Colonic mucosa (tissue), 4 donors: ENCODE measurements at regions not wholly inside any gene's neighbourhood (a gene's known extent, or its start where the extent isn't known, plus 50 kb on each side); places are given as distances from the start of the nearest gene placed in this dataset.

Experiments used
- DNase-seq: peaks from one replicate; pipeline ENCODE4 v3.0.0-alpha.2; 2020
- H3K27ac ChIP-seq: fragments of 200-600 bp; one replicate; pipeline ENCODE4 v1.8.0; 2021
- H3K27me3 ChIP-seq: fragments of 200-600 bp; one replicate; pipeline ENCODE4 v1.8.0; 2021
- H3K36me3 ChIP-seq: fragments of 200-600 bp; one replicate; pipeline ENCODE4 v1.8.0; 2021
- H3K4me1 ChIP-seq: fragments of 200-600 bp; one replicate; pipeline ENCODE4 v1.8.0; 2021; ENCODE audit warnings: mild to moderate bottlenecking
- H3K4me3 ChIP-seq: fragments of 200-600 bp; one replicate; pipeline ENCODE4 v1.8.0; 2021
- H3K9ac ChIP-seq, 2 donors: one replicate each; pipeline ENCODE4 v1.7.0; 2013; ENCODE audit warnings: control low read depth in 2 of 2, low read depth in 2 of 2, low read length in 2 of 2
- H3K9me3 ChIP-seq: fragments of 200-600 bp; one replicate; pipeline ENCODE4 v1.8.0; 2021
- intact Hi-C: fragments of 100-400 bp; cut with DNase I; formaldehyde crosslinking; loops from one replicate; pipeline ENCODE4 v1.14.1; 2022
- TF ChIP-seq, protein P1 (sequence below): fragments of 200-600 bp; IDR thresholded peaks from one replicate; pipeline ENCODE4 v1.8.0; 2022; ENCODE audit warnings: antibody characterized with exemption, mild to moderate bottlenecking
- donor health status: healthy.
- donor health status: DM: no; HTN: no; CAD: no.
- donor health status: DM: no; HTN: no; CAD: no.

DNA sequence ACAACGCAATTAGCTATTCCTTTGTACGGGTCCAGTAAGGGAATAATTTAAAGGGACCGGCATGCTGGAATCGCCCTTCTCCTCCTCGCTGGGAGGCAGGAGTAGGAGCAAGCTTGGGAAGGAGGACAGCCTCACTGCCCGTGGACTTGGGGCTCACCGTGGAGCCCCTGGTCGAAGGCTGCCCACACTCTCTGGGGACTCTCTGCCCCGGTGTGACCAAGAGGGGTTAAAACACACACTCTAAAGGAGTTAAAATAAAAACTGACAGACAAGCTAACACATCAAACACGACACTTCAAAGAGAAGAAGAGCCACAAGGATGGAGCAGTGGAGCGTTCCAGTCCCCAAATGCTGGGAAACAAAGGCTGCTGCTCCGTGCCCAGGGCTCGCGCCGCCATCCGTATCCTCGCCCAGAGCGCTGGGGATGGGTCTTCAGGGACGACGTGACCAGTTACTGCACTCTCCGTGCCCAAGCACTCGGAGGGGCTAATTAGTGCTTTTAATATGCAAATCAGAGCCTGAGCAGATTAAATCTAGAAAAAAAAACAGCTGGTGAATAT, 123.3 kb downstream of the PAPOLA start:
- Histone ChIP-seq H3K9me3 (no peaks in the 10 kb centered on the region), H3K4me3 (no peak overlapping the region), H3K36me3 (no peaks in the 10 kb centered on the region), H3K27me3 (no peaks in the 10 kb centered on the region), H3K9ac (no peak overlapping the region), H3K4me1 (no peaks in the 10 kb centered on the region), H3K27ac (no peak overlapping the region)
- TF ChIP-seq, protein P1, sequence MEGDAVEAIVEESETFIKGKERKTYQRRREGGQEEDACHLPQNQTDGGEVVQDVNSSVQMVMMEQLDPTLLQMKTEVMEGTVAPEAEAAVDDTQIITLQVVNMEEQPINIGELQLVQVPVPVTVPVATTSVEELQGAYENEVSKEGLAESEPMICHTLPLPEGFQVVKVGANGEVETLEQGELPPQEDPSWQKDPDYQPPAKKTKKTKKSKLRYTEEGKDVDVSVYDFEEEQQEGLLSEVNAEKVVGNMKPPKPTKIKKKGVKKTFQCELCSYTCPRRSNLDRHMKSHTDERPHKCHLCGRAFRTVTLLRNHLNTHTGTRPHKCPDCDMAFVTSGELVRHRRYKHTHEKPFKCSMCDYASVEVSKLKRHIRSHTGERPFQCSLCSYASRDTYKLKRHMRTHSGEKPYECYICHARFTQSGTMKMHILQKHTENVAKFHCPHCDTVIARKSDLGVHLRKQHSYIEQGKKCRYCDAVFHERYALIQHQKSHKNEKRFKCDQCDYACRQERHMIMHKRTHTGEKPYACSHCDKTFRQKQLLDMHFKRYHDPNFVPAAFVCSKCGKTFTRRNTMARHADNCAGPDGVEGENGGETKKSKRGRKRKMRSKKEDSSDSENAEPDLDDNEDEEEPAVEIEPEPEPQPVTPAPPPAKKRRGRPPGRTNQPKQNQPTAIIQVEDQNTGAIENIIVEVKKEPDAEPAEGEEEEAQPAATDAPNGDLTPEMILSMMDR = no peak
- intact Hi-C loops = no loop called here
- DNase-seq = no peak

DNA sequence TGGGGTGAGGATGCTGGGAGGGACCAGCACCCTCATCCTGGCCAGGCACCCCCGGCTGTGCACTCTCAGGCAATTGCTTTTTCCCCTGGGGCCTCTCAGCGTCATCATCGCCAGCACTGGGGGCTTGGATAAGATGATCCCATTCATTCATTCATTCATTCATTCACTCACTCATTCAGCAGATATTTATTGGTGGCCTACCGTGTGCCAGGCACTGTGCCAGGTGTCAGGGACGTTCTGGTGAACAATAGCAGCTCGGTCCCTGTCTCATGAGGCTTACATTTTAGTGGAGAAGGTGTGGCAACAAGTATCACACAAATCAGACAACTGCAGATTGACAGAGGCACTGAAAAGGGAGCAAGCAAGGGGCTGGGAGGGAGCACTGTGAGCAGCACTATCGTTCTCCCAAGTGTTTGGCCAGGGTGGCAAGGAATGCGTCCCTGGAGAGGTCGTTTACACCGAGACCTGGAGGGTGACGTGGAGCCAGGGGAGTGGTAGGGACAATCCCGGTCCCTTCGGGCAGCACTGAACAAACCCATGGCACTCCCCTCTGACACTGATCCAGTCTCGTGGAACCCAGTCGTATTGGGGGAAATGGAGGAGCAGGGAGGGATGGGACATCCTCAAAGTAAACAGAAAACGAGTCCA, 124.1 kb downstream of the PAPOLA start:
- Histone ChIP-seq H3K27me3 (no peaks in the 10 kb centered on the region), H3K9ac (no peak overlapping the region), H3K27ac (no peak overlapping the region), H3K4me3 (no peak overlapping the region), H3K4me1 (no peaks in the 10 kb centered on the region), H3K36me3 (no peaks in the 10 kb centered on the region), H3K9me3 (no peaks in the 10 kb centered on the region)
- DNase-seq = no peak
- TF ChIP-seq, protein P1 = no peak
- intact Hi-C loops = no loop called here

DNA sequence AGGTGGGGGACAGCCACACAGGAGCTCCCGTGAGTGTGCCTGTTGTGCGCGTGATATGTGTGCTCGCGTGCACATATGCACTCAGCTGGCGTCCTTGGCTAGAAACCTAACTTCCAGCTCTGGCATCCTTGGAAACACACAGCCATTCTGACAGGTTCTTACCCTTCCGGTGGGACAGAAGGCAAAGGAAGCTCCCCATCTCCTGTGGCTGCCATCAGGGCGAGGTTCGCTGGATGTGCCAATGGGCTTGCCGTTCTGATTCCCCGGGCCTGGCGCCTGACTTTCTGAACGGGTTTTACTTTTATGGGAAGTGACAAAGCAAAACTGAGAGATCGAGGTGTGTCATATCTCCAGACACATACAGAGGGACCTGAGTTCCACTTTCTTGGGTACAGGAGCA, 124.7 kb downstream of the PAPOLA start:
- DNase-seq = no peak
- H3K27ac ChIP-seq = no peak overlapping the region
- no peaks in the 10 kb centered on the region for H3K27me3 ChIP-seq
- no peaks in the 10 kb centered on the region for H3K9me3 ChIP-seq
- H3K4me1 ChIP-seq = no peaks in the 10 kb centered on the region
- H3K9ac ChIP-seq = no peak overlapping the region
- intact Hi-C loops = no loop called here
- H3K36me3 ChIP-seq = no peaks in the 10 kb centered on the region
- no peak overlapping the region for H3K4me3 ChIP-seq
- TF ChIP-seq, protein P1 = no peak

DNA sequence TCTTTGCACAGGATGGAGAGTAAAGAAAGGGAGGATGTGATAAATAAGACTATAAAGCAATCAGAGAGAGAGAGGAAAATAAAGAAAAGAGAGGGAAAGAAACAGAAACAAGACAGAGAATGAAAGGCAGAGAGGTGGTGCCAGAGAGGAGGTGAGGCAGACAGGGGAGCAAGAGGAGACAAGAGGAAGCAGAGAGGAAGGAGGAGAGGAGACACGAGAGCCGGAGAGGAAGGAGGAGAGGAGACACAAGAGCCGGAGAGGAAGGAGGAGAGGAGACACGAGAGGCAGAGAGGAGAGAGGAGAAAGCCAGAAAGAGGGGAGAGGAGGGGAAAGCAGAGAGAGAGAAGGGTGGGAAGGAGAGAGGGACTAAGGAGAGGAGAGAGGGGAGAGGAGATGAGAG, 125.2 kb downstream of the PAPOLA start:
- intact Hi-C loops = no loop called here
- TF ChIP-seq, protein P1 = no peak
- no peaks in the 10 kb centered on the region for H3K4me1 ChIP-seq

DNA sequence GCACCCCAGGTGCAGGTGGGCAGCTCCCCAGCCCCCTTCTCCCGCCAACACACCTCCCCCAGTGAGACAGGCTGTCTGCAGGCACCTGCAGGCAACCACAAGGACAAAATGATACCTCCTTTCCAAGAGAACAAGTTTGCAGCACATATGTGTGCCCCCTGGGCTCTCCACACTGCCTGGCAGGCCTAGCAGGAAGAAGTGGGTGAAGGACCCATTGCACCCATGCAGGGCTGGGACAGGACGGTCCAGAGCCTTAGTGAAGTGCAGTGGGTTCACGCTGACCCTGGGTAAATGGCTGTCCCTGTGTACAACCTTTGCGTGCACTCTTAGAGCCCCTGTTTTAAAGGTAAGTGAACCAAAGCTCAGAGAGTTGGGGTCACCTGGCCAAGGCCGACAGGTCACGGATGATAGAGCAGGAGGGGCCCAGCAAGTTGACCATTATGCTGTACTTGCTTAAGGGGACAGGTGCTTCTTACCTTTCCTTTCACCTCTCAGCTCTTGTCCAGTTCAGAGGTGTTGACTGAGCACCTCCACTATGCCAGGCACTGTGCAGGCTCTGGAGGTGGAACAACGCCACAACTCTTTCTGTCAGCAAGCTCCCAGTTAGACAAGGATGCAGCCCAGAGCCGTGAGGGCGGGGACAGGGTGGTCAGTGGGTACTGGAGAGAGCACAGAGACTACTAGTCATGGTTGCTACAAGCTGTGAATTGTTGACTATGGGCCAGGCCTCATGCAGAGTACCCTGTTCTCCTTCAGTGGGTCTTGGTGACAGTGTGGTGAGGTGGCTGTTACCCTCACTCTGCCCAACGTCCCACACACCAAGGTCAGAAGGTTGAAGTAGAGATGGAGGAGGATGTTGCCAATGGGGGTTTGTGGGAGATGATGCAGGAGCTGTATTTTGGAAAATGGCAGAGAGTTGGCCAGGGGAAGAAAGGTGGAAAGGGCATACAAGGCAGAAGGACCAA, 125.9 kb downstream of the PAPOLA start:
- Histone ChIP-seq H3K9me3 (no peaks in the 10 kb centered on the region), H3K27ac (no peak overlapping the region), H3K36me3 (no peaks in the 10 kb centered on the region), H3K4me1 (no peaks in the 10 kb centered on the region), H3K27me3 (no peaks in the 10 kb centered on the region), H3K9ac (no peak overlapping the region), H3K4me3 (no peak overlapping the region)
- intact Hi-C loops = no loop called here
- TF ChIP-seq, protein P1 = no peak
- DNase-seq = no peak

More for the DNA sequence above, 125.2 kb downstream of the PAPOLA start:
- Histone ChIP-seq H3K27ac (no peak overlapping the region), H3K9me3 (no peaks in the 10 kb centered on the region), H3K9ac (no peak overlapping the region), H3K36me3 (no peaks in the 10 kb centered on the region), H3K27me3 (no peaks in the 10 kb centered on the region), H3K4me3 (no peak overlapping the region)
- DNase-seq = no peak
